ENCODE measurements at regions not wholly inside any gene's neighbourhood (a gene's known extent, or its start where the extent isn't known, plus 50 kb on each side); places are given as distances from the start of the nearest gene placed in this dataset.

DNA sequence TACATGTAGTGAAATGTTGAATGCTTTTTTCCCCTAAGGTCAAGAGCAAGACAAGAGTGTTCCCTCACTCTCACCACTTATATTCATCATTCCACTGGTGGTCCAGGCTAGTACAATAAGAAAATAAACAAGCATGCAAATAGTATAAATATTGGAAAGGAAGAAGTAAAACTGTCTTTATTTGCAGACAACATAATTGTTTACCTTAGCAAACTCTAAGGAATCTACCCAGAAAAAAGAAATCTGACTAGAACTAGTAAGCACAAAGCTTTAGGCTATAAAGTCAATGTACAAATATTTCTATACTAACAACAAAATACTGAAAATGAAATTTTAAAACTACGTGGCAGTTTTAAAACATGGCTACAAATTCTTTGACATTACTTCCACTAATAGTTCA lies 101.7 kb downstream of the CYB561 start:
- TF ChIP-seq, protein P1, sequence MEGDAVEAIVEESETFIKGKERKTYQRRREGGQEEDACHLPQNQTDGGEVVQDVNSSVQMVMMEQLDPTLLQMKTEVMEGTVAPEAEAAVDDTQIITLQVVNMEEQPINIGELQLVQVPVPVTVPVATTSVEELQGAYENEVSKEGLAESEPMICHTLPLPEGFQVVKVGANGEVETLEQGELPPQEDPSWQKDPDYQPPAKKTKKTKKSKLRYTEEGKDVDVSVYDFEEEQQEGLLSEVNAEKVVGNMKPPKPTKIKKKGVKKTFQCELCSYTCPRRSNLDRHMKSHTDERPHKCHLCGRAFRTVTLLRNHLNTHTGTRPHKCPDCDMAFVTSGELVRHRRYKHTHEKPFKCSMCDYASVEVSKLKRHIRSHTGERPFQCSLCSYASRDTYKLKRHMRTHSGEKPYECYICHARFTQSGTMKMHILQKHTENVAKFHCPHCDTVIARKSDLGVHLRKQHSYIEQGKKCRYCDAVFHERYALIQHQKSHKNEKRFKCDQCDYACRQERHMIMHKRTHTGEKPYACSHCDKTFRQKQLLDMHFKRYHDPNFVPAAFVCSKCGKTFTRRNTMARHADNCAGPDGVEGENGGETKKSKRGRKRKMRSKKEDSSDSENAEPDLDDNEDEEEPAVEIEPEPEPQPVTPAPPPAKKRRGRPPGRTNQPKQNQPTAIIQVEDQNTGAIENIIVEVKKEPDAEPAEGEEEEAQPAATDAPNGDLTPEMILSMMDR (conservative IDR thresholded peaks at IDR 0.05): no peak
- H3K27ac ChIP-seq: no peak overlapping the region

DNA sequence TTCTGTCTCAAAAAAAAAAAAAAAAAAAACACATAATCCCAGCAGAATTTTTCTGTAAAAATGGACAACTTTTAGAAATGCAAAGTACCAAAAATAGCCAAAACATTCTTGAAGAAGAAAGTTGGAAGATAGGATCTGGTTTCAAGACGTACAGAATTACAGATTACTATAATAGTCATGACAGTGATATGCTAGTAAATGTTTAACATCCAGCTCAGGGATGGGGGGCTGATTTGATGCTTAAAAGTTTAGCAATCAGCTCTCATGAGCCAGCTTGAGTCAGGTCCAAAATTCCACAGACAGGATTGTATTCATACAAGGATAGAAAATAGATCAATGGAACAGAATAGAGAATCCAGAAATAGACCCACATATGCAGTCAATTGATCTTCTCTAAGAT lies 100.5 kb downstream of the CYB561 start:
- H3K27ac ChIP-seq: no peak overlapping the region
- TF ChIP-seq, protein P1 (conservative IDR thresholded peaks at IDR 0.05): no peak

DNA sequence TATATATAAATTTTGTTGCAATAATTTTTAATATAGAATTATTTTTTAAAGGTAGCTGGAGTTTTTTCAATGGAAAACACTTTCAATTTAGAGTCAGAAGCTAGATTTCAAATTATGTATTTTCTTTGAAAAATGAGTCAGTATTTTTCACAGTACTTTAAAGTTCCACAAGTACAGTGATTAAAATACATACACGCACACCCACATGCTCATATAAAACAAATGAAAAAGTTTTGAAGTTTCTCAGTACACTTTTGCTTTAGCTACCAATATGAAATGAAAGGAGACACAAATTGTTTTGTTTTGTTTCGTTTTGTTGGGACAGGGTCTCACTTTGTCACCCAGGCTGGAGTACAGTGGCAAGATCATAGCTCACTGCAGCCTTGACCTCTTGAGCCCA lies 98.6 kb downstream of the CYB561 start:
- TF ChIP-seq, protein P1 (conservative IDR thresholded peaks at IDR 0.05): no peak
- no peak overlapping the region for H3K27ac ChIP-seq

DNA sequence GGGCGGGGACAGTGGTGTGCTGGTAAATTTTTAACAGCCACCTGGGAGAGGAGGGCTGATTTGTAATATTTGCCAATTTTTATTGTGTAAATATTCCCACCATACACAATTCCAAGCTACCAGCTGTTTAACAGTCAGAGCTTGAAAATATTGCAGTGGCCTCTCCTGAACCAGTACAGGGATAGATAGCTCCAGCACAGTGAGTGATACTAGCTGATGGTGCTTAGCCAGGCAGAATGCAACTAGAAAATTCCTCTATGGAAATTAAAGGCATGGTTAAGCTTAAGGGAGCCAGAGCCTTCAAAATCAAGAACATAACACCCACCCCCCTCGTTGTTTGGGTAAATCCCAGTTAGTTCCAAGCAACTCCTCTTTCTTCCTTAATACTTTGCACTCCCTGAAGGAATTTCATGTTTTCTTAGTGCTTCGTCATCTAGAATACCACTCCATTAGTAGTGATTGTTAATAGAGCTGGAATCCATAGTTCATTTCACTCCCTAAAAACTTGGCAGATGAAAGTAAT lies 96.6 kb downstream of the CYB561 start:
- no peak overlapping the region for H3K27ac ChIP-seq
- TF ChIP-seq, protein P1 (conservative IDR thresholded peaks at IDR 0.05): no peak

DNA sequence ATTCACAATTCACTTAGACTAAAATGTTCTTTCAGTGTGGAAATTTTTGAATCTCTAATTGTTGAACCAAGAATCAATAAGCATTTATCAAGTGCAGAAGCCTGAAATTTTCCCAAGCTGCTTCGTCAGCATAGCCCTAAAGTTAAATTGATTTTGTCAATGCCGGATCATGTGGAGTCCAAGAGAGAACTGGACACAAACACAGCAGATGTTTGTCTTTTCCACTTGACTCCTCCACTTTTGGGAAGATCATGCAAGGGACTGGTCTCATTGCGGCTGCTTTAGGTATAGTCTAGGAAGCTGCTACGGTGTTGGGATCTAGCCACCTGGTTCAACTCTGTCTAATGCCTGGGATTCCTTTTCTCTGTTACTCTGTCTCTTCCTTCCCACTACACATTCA lies 95.7 kb downstream of the CYB561 start:
- TF ChIP-seq, protein P1 (conservative IDR thresholded peaks at IDR 0.05): no peak
- H3K27ac ChIP-seq: no peak overlapping the region

DNA sequence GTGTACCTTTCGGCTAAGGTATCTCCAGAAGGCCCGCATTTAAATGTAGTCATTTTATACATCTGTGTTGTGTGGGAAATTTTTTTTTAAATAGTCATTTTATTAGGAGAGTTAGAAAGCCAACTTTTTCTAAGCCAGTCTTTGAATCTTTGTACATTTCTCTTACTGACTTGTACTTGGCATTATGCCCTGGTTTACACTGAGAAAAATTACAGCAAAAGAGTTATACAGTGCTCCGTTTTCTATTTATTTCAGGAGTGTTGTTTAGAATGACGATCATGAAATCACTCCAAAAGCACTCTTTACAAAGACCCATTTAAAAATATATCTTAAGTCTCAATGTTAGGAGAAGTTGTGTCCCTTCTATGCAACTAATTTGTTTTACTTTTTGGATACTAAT lies 91.8 kb downstream of the CYB561 start:
- H3K27ac ChIP-seq: no peak overlapping the region
- TF ChIP-seq, protein P1 (conservative IDR thresholded peaks at IDR 0.05): no peak

DNA sequence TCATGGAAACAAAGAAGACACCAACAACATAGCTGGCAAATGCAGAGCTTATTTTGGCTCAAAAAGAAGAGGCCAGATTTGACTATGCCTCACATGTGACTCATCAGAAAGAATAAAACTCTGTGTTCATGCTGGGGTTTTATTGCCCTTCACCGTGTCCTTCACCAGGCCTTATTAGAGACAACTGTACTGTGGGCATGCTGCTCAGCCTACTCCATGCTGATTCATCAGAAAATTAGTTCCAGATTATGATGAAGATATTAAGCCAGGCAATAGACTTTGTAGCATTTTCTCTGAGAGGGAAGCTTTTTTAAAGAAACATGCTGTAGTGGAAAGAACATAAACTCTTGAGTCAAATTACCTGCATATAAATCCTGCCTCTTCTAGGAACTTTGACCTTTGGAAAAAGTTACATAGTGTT lies 89.8 kb downstream of the CYB561 start:
- no peak overlapping the region for H3K27ac ChIP-seq
- TF ChIP-seq, protein P1 (conservative IDR thresholded peaks at IDR 0.05): no peak
